ENCODE measurements at regions not wholly inside any gene's neighbourhood (a gene's known extent, or its start where the extent isn't known, plus 50 kb on each side); places are given as distances from the start of the nearest gene placed in this dataset.

DNA sequence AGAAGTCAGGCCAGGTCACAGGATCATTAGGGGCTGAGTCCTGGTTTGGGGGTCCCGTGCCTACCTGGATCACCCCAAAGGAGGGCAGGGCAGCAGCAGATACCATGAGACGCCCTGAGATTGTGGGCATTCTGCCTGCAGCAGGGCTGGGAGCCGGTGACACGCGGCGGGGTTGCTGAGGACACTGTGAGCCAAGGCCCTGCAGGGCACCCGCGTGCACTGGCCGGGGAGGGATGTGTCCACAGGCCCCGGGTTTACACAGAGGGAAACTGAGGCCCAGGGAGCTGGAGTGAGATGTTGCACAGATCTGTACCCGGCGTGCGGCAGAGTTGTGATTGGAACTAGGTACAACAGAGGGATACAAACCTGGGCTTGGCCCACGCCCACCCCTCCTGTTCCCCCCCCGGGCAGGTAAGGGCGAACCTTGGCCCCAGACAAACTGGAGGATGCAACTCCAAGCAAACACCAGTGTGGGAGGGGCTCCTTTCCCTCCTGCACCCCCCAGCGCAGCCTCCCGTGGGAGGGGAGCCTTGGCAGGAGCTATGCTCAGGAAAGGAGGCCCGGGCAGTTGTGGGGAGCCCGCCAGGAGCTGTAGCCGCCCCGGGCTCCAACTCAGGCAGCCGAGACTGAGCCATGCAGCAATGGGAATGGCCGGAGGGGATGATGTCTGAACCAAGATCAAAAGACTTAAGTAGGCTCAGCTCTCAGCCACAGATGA lies 91.3 kb downstream of the ENGASE start:
- no peak for DNase-seq
- Histone ChIP-seq H3K27ac (no peak overlapping the region), H3K9me3 (no peaks in the 10 kb centered on the region), H3K36me3 (no peaks in the 10 kb centered on the region), H3K4me1 (no peaks in the 10 kb centered on the region), H3K27me3 (no peaks in the 10 kb centered on the region), H3K4me3 (no peak overlapping the region)
- intact Hi-C loops (cut with DNase I; ENCODE audit: low total_unique reads), result no loop called here
- TF ChIP-seq, protein P1, sequence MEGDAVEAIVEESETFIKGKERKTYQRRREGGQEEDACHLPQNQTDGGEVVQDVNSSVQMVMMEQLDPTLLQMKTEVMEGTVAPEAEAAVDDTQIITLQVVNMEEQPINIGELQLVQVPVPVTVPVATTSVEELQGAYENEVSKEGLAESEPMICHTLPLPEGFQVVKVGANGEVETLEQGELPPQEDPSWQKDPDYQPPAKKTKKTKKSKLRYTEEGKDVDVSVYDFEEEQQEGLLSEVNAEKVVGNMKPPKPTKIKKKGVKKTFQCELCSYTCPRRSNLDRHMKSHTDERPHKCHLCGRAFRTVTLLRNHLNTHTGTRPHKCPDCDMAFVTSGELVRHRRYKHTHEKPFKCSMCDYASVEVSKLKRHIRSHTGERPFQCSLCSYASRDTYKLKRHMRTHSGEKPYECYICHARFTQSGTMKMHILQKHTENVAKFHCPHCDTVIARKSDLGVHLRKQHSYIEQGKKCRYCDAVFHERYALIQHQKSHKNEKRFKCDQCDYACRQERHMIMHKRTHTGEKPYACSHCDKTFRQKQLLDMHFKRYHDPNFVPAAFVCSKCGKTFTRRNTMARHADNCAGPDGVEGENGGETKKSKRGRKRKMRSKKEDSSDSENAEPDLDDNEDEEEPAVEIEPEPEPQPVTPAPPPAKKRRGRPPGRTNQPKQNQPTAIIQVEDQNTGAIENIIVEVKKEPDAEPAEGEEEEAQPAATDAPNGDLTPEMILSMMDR (IDR thresholded peaks at IDR 0.05), result no peak
- TF ChIP-seq POLR2A (IDR thresholded peaks at IDR 0.05), result no peak

DNA sequence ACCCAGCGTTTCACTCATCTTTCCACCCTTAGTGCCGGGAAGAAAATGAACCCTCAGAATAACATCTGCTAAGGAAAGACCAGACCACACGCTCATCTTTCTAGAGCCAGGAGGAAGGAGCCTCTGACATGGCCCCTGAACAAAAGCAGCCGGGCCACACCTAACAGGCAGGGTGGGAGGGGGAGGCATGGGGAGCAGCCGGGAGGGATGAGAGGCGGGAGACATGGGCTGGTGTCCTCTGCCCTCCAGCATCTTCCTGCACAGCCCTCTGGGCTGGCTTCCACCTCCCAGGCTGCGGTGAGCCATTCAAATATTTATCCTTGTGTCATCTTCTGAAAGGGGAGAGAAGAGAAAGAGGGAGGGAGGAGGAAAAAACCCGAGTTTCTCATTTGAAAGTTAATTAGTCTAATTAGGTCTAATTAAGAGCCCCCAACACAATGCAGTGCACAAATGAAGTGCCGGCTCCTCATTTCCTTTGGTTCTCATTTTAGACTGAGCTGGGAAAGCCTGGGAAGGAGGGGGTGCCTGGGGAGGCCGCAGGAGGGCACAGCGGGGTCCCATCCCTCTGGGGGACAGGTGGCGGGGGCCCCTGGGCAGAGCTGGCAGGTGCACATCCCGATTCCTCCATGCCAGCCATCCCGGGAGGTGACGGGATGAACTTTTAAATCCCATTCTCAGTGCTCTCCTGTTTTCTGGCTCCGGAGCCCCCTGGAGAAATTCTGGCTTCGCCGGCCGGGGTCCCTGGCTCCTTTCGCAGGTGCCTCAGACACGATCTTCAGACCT lies 90.5 kb downstream of the ENGASE start:
- Histone ChIP-seq H3K4me1 (no peaks in the 10 kb centered on the region), H3K9me3 (no peaks in the 10 kb centered on the region), H3K27ac (no peak overlapping the region), H3K27me3 (no peaks in the 10 kb centered on the region), H3K4me3 (no peak overlapping the region), H3K36me3 (no peaks in the 10 kb centered on the region)
- TF ChIP-seq POLR2A (IDR thresholded peaks at IDR 0.05), result no peak
- TF ChIP-seq, protein P1 (IDR thresholded peaks at IDR 0.05), result no peak
- intact Hi-C loops (cut with DNase I; ENCODE audit: low total_unique reads), result no loop called here
- DNase-seq, result no peak

DNA sequence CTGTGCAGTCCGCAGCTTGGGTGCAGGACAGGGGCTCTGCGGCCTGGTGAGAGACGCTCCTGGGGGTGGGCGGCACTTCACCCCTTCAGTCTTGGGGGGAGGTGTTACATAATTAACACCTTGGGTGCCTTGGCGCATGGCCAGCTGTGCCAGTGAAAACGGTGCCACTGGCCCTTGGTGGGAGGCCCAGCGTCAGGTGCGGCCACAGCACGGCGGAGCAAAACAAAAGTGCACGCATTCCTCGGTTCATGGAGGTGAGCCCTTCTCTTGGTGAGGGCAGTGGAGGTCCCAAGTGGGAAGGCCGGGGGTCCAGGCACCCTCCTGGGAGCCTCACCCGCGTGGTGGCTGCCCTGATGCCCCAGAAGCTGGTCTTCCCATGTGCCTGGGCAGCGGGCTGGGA lies 89.8 kb downstream of the ENGASE start:
- TF ChIP-seq, protein P1 (IDR thresholded peaks at IDR 0.05), result no peak
- TF ChIP-seq POLR2A (IDR thresholded peaks at IDR 0.05), result no peak
- intact Hi-C loops (cut with DNase I; ENCODE audit: low total_unique reads), result no loop called here

DNA sequence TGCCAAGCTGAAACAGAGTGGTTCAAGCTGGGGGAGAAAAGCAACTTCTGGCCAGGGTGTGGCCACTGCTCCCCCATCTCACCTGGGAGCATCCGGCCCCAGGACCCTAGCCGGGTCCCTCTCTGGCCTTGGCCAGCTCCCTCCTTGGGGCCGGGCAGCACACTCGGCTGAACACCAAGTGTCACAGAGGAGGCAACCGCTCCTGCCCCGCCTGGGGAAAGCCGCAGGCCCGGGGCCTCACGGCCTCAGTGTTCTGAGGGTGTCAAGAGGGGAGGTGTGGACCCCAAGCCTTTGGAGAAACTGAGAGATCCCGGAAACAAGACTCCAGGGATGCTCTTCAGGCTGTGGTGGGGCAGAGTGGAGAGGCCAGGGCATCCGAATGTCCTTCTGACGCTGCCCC lies 88.4 kb downstream of the ENGASE start:
- H3K4me3 ChIP-seq, result no peak overlapping the region
- DNase-seq, result no peak
- no peaks in the 10 kb centered on the region for H3K4me1 ChIP-seq
- H3K9me3 ChIP-seq, result no peaks in the 10 kb centered on the region
- no peaks in the 10 kb centered on the region for H3K27me3 ChIP-seq
- no peak overlapping the region for H3K27ac ChIP-seq
- intact Hi-C loops (cut with DNase I; ENCODE audit: low total_unique reads), result no loop called here
- no peaks in the 10 kb centered on the region for H3K36me3 ChIP-seq
- TF ChIP-seq, protein P1 (IDR thresholded peaks at IDR 0.05), result no peak
- TF ChIP-seq POLR2A (IDR thresholded peaks at IDR 0.05), result no peak

More for the DNA sequence above, 89.8 kb downstream of the ENGASE start:
- Histone ChIP-seq H3K27me3 (no peaks in the 10 kb centered on the region), H3K4me3 (no peak overlapping the region), H3K27ac (no peak overlapping the region), H3K36me3 (no peaks in the 10 kb centered on the region), H3K9me3 (no peaks in the 10 kb centered on the region), H3K4me1 (no peaks in the 10 kb centered on the region)
- no peak for DNase-seq

Data from uterus (tissue), 3 donors.